ENCODE measurements at regions not wholly inside any gene's neighbourhood (a gene's known extent, or its start where the extent isn't known, plus 50 kb on each side); places are given as distances from the start of the nearest gene placed in this dataset.
"Not testable (repeated sequence)": the region's sequence is repeated elsewhere in the genome, so short reads cannot be mapped to it uniquely, and the experiment has no call there.

DNA sequence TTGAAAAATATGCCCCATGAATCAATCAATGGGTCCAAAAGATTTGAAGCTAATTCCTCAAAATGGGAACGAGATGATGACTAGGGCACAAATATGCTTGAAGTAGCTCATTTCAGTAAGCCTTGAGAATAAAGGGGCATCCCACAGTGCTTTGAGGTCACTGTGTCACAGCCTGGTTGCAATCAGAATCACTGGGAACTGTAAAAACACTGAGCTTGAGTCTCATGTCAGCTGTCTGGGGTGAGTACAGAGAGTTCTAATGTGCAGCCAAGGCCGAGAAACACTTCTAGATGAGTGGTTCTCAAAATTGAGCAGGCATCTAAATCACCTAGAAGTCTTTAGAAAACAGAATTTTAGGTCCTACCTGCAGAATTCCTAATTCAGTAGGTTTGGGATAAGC is 120.5 kb upstream of the EGFL6 start:
- no peak overlapping the region for H3K4me3 ChIP-seq (ENCODE audit: low read length)
- TF ChIP-seq, protein P1, sequence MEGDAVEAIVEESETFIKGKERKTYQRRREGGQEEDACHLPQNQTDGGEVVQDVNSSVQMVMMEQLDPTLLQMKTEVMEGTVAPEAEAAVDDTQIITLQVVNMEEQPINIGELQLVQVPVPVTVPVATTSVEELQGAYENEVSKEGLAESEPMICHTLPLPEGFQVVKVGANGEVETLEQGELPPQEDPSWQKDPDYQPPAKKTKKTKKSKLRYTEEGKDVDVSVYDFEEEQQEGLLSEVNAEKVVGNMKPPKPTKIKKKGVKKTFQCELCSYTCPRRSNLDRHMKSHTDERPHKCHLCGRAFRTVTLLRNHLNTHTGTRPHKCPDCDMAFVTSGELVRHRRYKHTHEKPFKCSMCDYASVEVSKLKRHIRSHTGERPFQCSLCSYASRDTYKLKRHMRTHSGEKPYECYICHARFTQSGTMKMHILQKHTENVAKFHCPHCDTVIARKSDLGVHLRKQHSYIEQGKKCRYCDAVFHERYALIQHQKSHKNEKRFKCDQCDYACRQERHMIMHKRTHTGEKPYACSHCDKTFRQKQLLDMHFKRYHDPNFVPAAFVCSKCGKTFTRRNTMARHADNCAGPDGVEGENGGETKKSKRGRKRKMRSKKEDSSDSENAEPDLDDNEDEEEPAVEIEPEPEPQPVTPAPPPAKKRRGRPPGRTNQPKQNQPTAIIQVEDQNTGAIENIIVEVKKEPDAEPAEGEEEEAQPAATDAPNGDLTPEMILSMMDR (conservative IDR thresholded peaks at IDR 0.05; ENCODE audit: low read depth, low read length) = no peak
- no peak for DNase-seq (ENCODE audit: low read depth)

DNA sequence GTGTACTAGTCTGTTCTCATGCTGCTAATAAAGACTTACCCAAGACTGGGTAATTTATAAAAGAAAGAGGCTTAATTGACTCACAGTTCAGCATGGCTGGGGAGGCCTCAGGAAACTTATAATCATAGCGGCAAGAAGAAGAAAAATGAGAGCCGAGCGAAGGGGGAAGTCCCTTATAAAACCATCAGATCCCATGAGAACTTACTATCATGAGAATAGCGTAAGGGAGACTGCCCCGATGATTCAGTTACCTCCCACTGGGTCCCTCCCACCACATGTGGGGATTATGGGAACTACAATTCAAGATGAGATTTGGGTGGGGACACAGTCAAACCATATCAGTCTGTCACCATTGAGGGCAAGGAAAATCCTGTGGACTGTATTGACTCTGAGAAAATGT is 121.8 kb upstream of the ATXN3L start:
- H3K4me3 ChIP-seq (ENCODE audit: low read length); DNase-seq (ENCODE audit: low read depth): not testable (repeated sequence)

DNA sequence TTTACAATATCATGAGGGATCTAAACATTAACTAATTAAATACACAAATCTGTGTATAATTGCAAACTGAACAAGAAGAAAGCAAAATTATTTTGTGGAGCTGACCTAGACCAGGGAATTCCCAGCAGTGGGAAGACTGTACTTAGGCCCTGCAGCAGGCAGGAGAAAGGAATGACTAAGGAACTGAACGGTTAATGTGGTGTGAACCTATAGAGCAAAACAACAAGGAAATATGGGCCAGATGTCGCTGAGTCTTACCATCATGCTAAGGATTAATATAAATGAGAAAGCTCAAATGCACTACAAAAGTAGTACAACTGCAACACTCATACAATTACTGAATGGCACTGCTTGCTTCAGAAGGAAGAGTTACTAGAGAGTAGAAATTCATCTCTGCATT is 120.3 kb upstream of the ATXN3L start:
- DNase-seq (ENCODE audit: low read depth) = no peak
- no peak overlapping the region for H3K4me3 ChIP-seq (ENCODE audit: low read length)
- TF ChIP-seq, protein P1 (conservative IDR thresholded peaks at IDR 0.05; ENCODE audit: low read depth, low read length) = no peak

DNA sequence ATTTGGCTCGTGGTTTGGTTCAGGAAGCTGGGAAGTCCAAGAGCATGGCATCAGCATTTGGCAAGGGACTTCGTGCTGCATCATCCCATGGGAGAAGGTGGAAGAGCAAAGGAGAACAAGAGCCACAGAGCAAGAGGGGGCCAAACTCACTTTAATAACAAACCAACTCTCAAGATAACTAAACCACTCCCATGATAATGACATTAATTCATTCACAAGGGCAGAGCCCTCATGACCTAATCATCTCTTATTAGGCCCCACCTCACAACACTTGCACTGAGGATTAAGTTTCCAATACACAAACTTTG is 113.4 kb upstream of the ATXN3L start:
- H3K4me3 ChIP-seq (ENCODE audit: low read length) = no peak overlapping the region
- DNase-seq (ENCODE audit: low read depth) = no peak
- TF ChIP-seq, protein P1 (conservative IDR thresholded peaks at IDR 0.05; ENCODE audit: low read depth, low read length) = no peak

DNA sequence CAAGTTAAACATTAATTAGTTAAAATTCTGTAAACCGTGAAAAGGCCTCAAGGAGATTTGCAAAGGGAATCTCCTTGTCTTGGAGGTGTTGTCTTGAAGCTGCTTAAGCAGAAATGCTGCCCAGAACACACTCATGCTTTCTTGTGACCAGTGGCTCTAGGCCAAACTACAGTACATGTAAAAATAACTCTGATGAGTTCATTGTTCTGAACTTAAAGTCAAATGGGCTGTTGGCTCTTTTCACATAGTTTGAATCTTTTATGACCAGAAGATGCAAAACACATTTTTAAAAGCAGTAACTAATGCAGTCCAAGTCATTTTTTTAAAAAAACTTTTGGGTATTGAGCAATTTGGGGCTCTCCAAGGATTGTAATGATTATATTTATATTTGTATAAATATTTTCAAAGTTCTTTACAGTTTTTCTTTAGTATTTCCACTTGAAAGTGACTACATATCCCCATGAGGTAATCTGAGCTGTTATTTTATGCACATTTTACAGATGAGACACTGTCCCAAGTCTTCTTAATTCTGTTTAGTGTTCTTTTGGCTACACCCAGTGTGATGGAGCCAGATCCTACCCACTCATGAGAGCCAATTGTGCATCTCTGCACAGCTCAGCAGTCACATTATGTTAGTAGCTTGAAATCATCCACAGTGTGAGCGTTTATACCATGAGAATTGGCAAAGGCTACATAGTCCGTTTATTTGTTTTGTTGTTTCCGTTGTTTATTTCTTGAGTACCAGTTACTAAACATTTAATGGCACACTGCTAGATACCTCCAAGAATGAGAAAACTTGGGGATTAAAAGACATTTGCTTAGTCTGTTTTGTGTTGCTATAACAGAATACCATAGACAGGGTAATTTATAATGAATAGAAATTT is 112.8 kb upstream of the ATXN3L start:
- DNase-seq (ENCODE audit: low read depth) = peak; percentile 96

DNA sequence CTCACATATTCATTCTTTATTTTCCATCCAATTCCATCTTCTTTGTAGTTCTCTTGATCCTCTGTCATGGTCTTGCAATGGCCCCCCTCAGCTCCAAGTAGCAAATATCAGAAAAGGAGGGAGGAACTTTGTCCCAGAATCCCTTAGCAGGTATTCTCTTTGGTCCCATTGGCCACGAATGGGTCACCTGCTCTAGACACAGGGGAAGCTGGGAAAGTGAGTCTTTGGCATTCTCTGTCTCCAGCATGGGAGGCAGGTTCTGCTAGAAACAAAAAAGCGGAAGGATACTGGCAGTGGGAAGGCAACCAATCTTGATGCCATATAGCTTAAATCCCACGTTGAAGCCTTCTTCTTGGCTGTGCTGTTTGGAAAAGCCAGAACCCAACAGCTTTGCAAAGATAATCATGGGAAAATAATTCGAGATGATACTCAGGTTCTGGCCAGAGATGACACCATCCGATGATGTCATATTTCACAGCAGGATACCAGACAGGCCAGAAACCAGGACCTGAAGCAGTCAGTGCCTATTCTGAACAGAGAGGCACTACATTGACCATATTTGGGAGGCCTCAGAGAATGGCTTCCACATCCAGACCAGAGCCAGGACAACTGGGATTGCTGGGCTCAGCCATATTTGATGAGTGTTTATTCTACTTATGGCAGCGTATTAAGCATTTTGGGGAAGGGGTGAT is 110.4 kb upstream of the ATXN3L start:
- no peak overlapping the region for H3K4me3 ChIP-seq (ENCODE audit: low read length)
- DNase-seq (ENCODE audit: low read depth) = no peak
- TF ChIP-seq, protein P1 (conservative IDR thresholded peaks at IDR 0.05; ENCODE audit: low read depth, low read length) = no peak

More for the DNA sequence above, 112.8 kb upstream of the ATXN3L start:
- TF ChIP-seq, protein P1 (conservative IDR thresholded peaks at IDR 0.05; ENCODE audit: low read depth, low read length) = no peak
- H3K4me3 ChIP-seq (ENCODE audit: low read length) = no peak overlapping the region

DNA sequence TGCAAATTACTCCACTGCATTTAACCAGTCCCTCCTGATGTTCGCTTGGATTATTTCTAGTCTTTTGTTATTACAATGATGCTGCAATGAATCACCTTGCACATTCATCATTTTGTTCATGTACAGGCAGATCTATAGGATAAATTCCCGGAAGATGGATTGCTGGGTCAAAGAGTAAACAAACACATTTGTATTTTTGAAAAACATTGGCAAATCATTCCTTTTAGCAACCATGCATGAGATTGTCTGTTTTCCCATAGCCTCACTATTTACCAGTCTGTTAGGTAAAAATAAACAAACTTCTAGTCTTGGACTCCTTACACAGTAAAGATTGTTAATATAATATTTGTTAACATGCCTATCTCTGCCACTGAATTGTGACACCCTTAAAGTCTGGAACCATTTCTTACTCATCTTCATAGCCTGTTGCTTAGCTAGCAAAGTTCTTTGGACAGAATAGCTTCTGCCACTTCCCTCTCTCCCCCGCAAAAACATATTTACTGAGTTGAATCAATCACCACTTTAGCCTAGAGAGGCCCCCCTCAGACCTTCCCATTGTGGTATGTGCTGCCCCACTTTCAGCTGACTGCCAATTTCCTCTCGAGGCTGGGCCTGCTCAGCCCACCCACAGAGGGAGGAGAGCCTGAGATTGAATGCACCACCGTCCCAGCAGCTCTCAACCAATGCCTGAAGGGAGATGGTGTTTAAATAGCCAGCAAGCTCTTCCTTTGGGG is 108.4 kb upstream of the ATXN3L start:
- no peak for DNase-seq (ENCODE audit: low read depth)
- H3K4me3 ChIP-seq (ENCODE audit: low read length) = no peak overlapping the region
- TF ChIP-seq, protein P1 (conservative IDR thresholded peaks at IDR 0.05; ENCODE audit: low read depth, low read length) = no peak
